Activated CD4-positive, CD25-positive, alpha-beta regulatory T cell (primary cell): ENCODE measurements at regions not wholly inside any gene's neighbourhood (a gene's known extent, or its start where the extent isn't known, plus 50 kb on each side); places are given as distances from the start of the nearest gene placed in this dataset.

Experiments
- DNase-seq, 4 experiments: peaks; one replicate each; lab custom pipeline; 2025; lab: John Stamatoyannopoulos, UW

GRCh38 chr15:69530991-69531664, 78.5 kb downstream of the RPLP1 start:
- no peak for DNase-seq

GRCh38 chr15:69531665-69532027, 79.0 kb downstream of the RPLP1 start:
- no peak for DNase-seq

GRCh38 chr15:69532066-69532465, 79.4 kb downstream of the RPLP1 start:
- DNase-seq: no peak

GRCh38 chr15:69532856-69533255, 80.2 kb downstream of the RPLP1 start:
- no peak for DNase-seq

- no peak for DNase-seq
These were observed 80.9 kb downstream of the RPLP1 start for GRCh38 chr15:69533522-69533921.

GRCh38 chr15:69535101-69535638, 82.6 kb downstream of the RPLP1 start:
- no peak for DNase-seq

GRCh38 chr15:69535998-69536397, 83.4 kb downstream of the RPLP1 start:
- no peak for DNase-seq

- no peak for DNase-seq
These were observed 84.3 kb downstream of the RPLP1 start for GRCh38 chr15:69536726-69537512.

- no peak for DNase-seq
These were observed 85.3 kb downstream of the RPLP1 start for GRCh38 chr15:69537901-69538300.

GRCh38 chr15:69538379-69538778, 85.8 kb downstream of the RPLP1 start:
- DNase-seq: no peak

GRCh38 chr15:69539345-69539744, 86.7 kb downstream of the RPLP1 start:
- DNase-seq: no peak

GRCh38 chr15:69540622-69541021, 88.0 kb downstream of the RPLP1 start:
- DNase-seq: no peak

GRCh38 chr15:69542028-69542427, 89.4 kb downstream of the RPLP1 start:
- DNase-seq: no peak

GRCh38 chr15:69543681-69544364, 91.2 kb downstream of the RPLP1 start:
- DNase-seq: no peak

GRCh38 chr15:69544365-69545113, 91.9 kb downstream of the RPLP1 start:
- DNase-seq: no peak

GRCh38 chr15:69546182-69546581, 93.6 kb downstream of the RPLP1 start:
- no peak for DNase-seq

GRCh38 chr15:69548395-69549180, 96.0 kb downstream of the RPLP1 start:
- no peak for DNase-seq

GRCh38 chr15:69551391-69552056, 98.9 kb downstream of the RPLP1 start:
- DNase-seq: no peak

GRCh38 chr15:69552057-69552815, 99.6 kb downstream of the RPLP1 start:
- no peak for DNase-seq

- DNase-seq: no peak
These were observed 101.1 kb downstream of the RPLP1 start for GRCh38 chr15:69553686-69554085.
